OCI-LY7 (cell line): ENCODE measurements at regions not wholly inside any gene's neighbourhood (a gene's known extent, or its start where the extent isn't known, plus 50 kb on each side); places are given as distances from the start of the nearest gene placed in this dataset.

Experiments
- EZH2phosphoT487 ChIP-seq: fragments of 200-600 bp; sonication (generic); IDR thresholded peaks from 2 replicates; pipeline ENCODE4 v1.6.1; 2018; ENCODE audit warnings: low read depth, borderline replicate concordance, mild to moderate bottlenecking, mixed run types, antibody characterized with exemption, low read length, moderate library complexity, mixed read lengths
- TF ChIP-seq, protein P1 (sequence below): fragments of 200-600 bp; sonication (generic); conservative IDR thresholded peaks from 2 replicates; pipeline ENCODE4 v1.5.1; 2014; ENCODE audit warnings: mild to moderate bottlenecking, antibody characterized with exemption, low read length, moderate library complexity, mixed read lengths

DNA sequence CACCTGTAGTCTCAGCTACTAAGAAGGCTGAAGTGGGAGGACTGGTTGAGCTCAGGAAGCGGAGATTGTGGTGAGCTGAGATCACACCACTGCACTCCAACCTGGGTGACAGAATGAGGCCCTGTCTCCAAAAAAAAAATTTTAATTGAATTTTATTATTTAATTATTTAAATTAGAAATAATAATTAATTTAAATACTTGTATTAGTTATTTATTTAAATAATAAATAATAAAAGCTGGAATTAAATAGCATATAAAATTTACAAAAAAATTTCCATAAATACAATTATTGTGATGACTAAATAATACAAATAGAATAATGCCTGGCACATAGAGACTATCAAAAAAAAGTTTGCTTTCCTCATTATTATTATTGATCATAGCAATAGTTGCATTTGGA, 371.5 kb downstream of the KCNA4 start:
- TF ChIP-seq, protein P1, sequence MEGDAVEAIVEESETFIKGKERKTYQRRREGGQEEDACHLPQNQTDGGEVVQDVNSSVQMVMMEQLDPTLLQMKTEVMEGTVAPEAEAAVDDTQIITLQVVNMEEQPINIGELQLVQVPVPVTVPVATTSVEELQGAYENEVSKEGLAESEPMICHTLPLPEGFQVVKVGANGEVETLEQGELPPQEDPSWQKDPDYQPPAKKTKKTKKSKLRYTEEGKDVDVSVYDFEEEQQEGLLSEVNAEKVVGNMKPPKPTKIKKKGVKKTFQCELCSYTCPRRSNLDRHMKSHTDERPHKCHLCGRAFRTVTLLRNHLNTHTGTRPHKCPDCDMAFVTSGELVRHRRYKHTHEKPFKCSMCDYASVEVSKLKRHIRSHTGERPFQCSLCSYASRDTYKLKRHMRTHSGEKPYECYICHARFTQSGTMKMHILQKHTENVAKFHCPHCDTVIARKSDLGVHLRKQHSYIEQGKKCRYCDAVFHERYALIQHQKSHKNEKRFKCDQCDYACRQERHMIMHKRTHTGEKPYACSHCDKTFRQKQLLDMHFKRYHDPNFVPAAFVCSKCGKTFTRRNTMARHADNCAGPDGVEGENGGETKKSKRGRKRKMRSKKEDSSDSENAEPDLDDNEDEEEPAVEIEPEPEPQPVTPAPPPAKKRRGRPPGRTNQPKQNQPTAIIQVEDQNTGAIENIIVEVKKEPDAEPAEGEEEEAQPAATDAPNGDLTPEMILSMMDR = no peak
- TF ChIP-seq EZH2phosphoT487 = no peak
